ENCODE measurements at regions not wholly inside any gene's neighbourhood (a gene's known extent, or its start where the extent isn't known, plus 50 kb on each side); places are given as distances from the start of the nearest gene placed in this dataset.

DNA sequence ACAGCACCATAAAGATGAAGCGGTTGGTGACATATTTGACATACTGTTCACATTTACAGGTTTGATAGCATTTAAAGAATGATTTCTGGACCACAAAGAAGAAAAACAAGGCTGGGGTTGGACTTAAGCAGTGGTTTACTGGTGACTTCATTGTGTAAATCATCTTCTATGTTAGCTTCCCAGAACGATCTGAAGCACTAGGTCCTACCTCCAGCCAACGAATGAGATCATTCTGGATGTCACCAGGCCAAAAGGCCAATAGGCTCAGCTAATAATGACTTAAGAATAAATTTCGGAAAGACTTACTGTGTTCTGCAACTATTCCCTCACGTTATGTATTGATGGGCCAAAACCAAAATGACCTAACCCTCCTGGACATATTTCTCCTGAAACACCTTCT, 675.3 kb upstream of the CCNG1 start:
- Mint-ChIP-seq H3K27me3 (no peaks in the 10 kb centered on the region), H3K4me3 (no peak overlapping the region), H3K27ac (no peak overlapping the region), H3K36me3 (no peaks in the 10 kb centered on the region), H3K4me1 (ENCODE audit: unreplicated experiment) (no peaks in the 10 kb centered on the region), H3K9me3 (no peaks in the 10 kb centered on the region)
- TF ChIP-seq, protein P1, sequence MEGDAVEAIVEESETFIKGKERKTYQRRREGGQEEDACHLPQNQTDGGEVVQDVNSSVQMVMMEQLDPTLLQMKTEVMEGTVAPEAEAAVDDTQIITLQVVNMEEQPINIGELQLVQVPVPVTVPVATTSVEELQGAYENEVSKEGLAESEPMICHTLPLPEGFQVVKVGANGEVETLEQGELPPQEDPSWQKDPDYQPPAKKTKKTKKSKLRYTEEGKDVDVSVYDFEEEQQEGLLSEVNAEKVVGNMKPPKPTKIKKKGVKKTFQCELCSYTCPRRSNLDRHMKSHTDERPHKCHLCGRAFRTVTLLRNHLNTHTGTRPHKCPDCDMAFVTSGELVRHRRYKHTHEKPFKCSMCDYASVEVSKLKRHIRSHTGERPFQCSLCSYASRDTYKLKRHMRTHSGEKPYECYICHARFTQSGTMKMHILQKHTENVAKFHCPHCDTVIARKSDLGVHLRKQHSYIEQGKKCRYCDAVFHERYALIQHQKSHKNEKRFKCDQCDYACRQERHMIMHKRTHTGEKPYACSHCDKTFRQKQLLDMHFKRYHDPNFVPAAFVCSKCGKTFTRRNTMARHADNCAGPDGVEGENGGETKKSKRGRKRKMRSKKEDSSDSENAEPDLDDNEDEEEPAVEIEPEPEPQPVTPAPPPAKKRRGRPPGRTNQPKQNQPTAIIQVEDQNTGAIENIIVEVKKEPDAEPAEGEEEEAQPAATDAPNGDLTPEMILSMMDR (conservative IDR thresholded peaks at IDR 0.05) = no peak
- DNase-seq (ENCODE audit: extremely low spot score, unreplicated experiment) = no peak

GRCh38 chr5:162769019-162769418, 668.4 kb upstream of the CCNG1 start:
- Mint-ChIP-seq H3K27ac (no peak overlapping the region), H3K27me3 (no peaks in the 10 kb centered on the region), H3K4me3 (no peak overlapping the region), H3K4me1 (ENCODE audit: unreplicated experiment) (peaks cover 5% of the 10 kb centered on the region), H3K36me3 (no peaks in the 10 kb centered on the region), H3K9me3 (no peaks in the 10 kb centered on the region)
- DNase-seq (ENCODE audit: extremely low spot score, unreplicated experiment) = no peak
- TF ChIP-seq, protein P1 (conservative IDR thresholded peaks at IDR 0.05) = no peak

GRCh38 chr5:162785673-162786072, 651.7 kb upstream of the CCNG1 start:
- H3K9me3 Mint-ChIP-seq = no peaks in the 10 kb centered on the region
- TF ChIP-seq, protein P1 (conservative IDR thresholded peaks at IDR 0.05) = no peak
- no peaks in the 10 kb centered on the region for H3K4me1 Mint-ChIP-seq (ENCODE audit: unreplicated experiment)
- no peak overlapping the region for H3K4me3 Mint-ChIP-seq
- no peak overlapping the region for H3K27ac Mint-ChIP-seq
- no peaks in the 10 kb centered on the region for H3K27me3 Mint-ChIP-seq
- no peaks in the 10 kb centered on the region for H3K36me3 Mint-ChIP-seq
- DNase-seq (ENCODE audit: extremely low spot score, unreplicated experiment) = no peak

DNA sequence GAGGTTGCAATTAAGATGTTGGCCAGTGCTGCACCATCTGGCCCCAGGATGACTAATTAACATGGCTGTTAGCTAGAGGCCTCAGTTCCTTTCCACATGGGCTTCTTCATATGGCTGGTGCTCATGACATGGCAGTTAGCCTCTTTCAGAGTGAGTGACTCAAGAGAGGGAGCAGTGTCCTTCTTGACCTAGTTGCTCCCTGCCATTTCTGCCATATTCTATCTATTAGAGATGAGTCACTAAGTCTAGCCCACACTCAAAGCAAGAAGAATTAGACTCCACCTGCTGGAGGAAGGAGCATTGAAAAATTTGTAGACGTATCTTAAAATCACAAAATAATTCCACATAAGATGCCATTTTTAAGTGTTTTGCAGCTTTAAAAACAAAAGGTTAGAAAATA, 651.2 kb upstream of the CCNG1 start:
- no peaks in the 10 kb centered on the region for H3K36me3 Mint-ChIP-seq
- TF ChIP-seq, protein P1 (conservative IDR thresholded peaks at IDR 0.05) = no peak
- no peak overlapping the region for H3K27ac Mint-ChIP-seq
- no peak for DNase-seq (ENCODE audit: extremely low spot score, unreplicated experiment)
- no peaks in the 10 kb centered on the region for H3K27me3 Mint-ChIP-seq
- H3K4me1 Mint-ChIP-seq (ENCODE audit: unreplicated experiment) = no peaks in the 10 kb centered on the region
- H3K4me3 Mint-ChIP-seq = no peak overlapping the region
- H3K9me3 Mint-ChIP-seq = no peaks in the 10 kb centered on the region

DNA sequence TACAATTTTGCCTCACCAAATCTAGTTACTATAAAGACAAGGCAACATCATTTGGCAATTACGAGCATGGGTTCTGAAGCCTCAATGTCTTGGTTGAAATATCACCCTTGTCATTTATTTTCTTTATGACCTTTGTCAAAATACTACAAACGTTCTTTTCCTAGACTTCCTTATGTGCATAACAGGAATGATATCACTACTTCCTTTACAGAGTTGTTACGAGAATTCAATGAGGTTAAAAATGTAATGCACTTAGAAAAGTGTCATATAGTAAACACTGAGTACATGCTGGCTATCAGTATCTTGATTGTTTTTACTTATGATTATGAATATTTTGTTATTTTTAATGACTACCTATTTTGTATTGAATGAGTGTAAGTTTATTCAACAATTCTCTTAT, 640.9 kb upstream of the CCNG1 start:
- DNase-seq (ENCODE audit: extremely low spot score, unreplicated experiment) = no peak
- no peaks in the 10 kb centered on the region for H3K36me3 Mint-ChIP-seq
- TF ChIP-seq, protein P1 (conservative IDR thresholded peaks at IDR 0.05) = no peak
- no peaks in the 10 kb centered on the region for H3K27me3 Mint-ChIP-seq
- H3K4me1 Mint-ChIP-seq (ENCODE audit: unreplicated experiment) = no peaks in the 10 kb centered on the region
- H3K4me3 Mint-ChIP-seq = no peak overlapping the region
- no peak overlapping the region for H3K27ac Mint-ChIP-seq
- no peaks in the 10 kb centered on the region for H3K9me3 Mint-ChIP-seq

- Mint-ChIP-seq H3K4me1 (ENCODE audit: unreplicated experiment) (no peaks in the 10 kb centered on the region), H3K27me3 (no peaks in the 10 kb centered on the region), H3K9me3 (no peaks in the 10 kb centered on the region), H3K4me3 (no peak overlapping the region), H3K36me3 (no peaks in the 10 kb centered on the region), H3K27ac (no peak overlapping the region)
- DNase-seq (ENCODE audit: extremely low spot score, unreplicated experiment) = no peak
- TF ChIP-seq, protein P1 (conservative IDR thresholded peaks at IDR 0.05) = no peak
These were observed 637.1 kb upstream of the CCNG1 start for GRCh38 chr5:162800301-162800700.

Data from type B pancreatic cell (in vitro differentiated cells).